ENCODE measurements at regions not wholly inside any gene's neighbourhood (a gene's known extent, or its start where the extent isn't known, plus 50 kb on each side); places are given as distances from the start of the nearest gene placed in this dataset.

DNA sequence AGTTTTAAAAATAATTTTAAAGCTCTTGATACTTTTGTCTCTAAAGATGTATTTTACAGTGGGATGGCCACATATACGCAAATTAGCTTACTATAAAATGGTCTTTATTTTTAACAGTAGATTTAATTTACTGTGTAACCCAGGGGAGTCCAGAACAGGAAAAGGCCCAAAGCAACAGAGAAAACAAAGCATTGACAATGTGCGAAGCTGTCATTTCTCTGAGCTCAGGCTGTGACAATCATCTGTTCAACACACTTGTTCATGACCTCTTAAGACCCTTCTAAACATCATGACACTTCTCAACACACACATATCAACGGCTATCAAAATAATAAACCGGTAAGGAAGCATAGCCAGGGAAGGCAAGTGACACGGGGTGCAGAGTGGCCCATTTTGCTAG, 499.6 kb upstream of the MPDZ start:
- TF ChIP-seq ZNF133 (tag by site-specific recombination; IDR thresholded peaks at IDR 0.05) (no peak), ZNF214 (tag by site-specific recombination; IDR thresholded peaks at IDR 0.05; ENCODE audit: borderline replicate concordance) (no peak), KLF1 (tag by site-specific recombination; IDR thresholded peaks at IDR 0.05) (no peak), ZFP3 (tag by site-specific recombination; IDR thresholded peaks at IDR 0.05; ENCODE audit: low read depth) (no peak), ZNF121 (tag by site-specific recombination; IDR thresholded peaks at IDR 0.05) (no peak), PBX3 (CRISPR knock-in tag; IDR thresholded peaks at IDR 0.05) (no peak), ZBTB1 (tag by site-specific recombination; IDR thresholded peaks at IDR 0.05) (no peak), KLF16 (tag by site-specific recombination; IDR thresholded peaks at IDR 0.05) (no peak), ZSCAN30 (tag by site-specific recombination; IDR thresholded peaks at IDR 0.05) (no peak), ZNF830 (tag by site-specific recombination; IDR thresholded peaks at IDR 0.05; ENCODE audit: low read depth) (no peak), ZNF221 (tag by site-specific recombination; IDR thresholded peaks at IDR 0.05; ENCODE audit: borderline replicate concordance) (no peak)
- TF ChIP-seq, protein P1, sequence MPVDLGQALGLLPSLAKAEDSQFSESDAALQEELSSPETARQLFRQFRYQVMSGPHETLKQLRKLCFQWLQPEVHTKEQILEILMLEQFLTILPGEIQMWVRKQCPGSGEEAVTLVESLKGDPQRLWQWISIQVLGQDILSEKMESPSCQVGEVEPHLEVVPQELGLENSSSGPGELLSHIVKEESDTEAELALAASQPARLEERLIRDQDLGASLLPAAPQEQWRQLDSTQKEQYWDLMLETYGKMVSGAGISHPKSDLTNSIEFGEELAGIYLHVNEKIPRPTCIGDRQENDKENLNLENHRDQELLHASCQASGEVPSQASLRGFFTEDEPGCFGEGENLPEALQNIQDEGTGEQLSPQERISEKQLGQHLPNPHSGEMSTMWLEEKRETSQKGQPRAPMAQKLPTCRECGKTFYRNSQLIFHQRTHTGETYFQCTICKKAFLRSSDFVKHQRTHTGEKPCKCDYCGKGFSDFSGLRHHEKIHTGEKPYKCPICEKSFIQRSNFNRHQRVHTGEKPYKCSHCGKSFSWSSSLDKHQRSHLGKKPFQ (tag by site-specific recombination; IDR thresholded peaks at IDR 0.05) = no peak
- TF ChIP-seq, protein P2, sequence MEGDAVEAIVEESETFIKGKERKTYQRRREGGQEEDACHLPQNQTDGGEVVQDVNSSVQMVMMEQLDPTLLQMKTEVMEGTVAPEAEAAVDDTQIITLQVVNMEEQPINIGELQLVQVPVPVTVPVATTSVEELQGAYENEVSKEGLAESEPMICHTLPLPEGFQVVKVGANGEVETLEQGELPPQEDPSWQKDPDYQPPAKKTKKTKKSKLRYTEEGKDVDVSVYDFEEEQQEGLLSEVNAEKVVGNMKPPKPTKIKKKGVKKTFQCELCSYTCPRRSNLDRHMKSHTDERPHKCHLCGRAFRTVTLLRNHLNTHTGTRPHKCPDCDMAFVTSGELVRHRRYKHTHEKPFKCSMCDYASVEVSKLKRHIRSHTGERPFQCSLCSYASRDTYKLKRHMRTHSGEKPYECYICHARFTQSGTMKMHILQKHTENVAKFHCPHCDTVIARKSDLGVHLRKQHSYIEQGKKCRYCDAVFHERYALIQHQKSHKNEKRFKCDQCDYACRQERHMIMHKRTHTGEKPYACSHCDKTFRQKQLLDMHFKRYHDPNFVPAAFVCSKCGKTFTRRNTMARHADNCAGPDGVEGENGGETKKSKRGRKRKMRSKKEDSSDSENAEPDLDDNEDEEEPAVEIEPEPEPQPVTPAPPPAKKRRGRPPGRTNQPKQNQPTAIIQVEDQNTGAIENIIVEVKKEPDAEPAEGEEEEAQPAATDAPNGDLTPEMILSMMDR (tag by site-specific recombination; IDR thresholded peaks at IDR 0.05) = no peak
- TF ChIP-seq, protein P3, sequence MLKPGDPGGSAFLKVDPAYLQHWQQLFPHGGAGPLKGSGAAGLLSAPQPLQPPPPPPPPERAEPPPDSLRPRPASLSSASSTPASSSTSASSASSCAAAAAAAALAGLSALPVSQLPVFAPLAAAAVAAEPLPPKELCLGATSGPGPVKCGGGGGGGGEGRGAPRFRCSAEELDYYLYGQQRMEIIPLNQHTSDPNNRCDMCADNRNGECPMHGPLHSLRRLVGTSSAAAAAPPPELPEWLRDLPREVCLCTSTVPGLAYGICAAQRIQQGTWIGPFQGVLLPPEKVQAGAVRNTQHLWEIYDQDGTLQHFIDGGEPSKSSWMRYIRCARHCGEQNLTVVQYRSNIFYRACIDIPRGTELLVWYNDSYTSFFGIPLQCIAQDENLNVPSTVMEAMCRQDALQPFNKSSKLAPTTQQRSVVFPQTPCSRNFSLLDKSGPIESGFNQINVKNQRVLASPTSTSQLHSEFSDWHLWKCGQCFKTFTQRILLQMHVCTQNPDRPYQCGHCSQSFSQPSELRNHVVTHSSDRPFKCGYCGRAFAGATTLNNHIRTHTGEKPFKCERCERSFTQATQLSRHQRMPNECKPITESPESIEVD (tag by site-specific recombination; IDR thresholded peaks at IDR 0.05) = no peak

Data from HEK293 (cell line).